Suprapubic skin (tissue), 4 donors: ENCODE measurements at regions not wholly inside any gene's neighbourhood (a gene's known extent, or its start where the extent isn't known, plus 50 kb on each side); places are given as distances from the start of the nearest gene placed in this dataset.

ENCODE experiments used
- CTCF ChIP-seq, 2 donors: fragments of 200-600 bp in 1 of 2; fragments of 450-650 bp in 1 of 2; sonication (generic) in 1 of 2; IDR thresholded peaks; one replicate each; pipeline ENCODE4 v1.5.1; 2016 to 2019; ENCODE audit warnings: antibody characterized with exemption in 2 of 2, mild to moderate bottlenecking in 1 of 2, moderate library complexity in 1 of 2
- POLR2A ChIP-seq, 2 donors: fragments of 450-650 bp; IDR thresholded peaks; one replicate each; pipeline ENCODE4 v1.6.1; 2017; ENCODE audit warnings: antibody characterized with exemption in 2 of 2, mild to moderate bottlenecking in 2 of 2, moderate library complexity in 2 of 2
- POLR2AphosphoS5 ChIP-seq, 3 donors: sonication (generic); formaldehyde crosslinking; IDR thresholded peaks; one replicate each; pipeline ENCODE4 v1.6.1; 2017; ENCODE audit warnings: antibody characterized with exemption in 3 of 3

- TF ChIP-seq POLR2AphosphoS5 (IDR thresholded peaks at IDR 0.05), result no peak
- no peak for TF ChIP-seq CTCF (IDR thresholded peaks at IDR 0.05)
- no peak for TF ChIP-seq POLR2A (IDR thresholded peaks at IDR 0.05)
Measured at GRCh38 chr7:17500736-17501135, 202.3 kb downstream of the AHR start.
